H1 (cell line): ENCODE measurements at regions not wholly inside any gene's neighbourhood (a gene's known extent, or its start where the extent isn't known, plus 50 kb on each side); places are given as distances from the start of the nearest gene placed in this dataset.

Source experiments
- CHD2 ChIP-seq: IDR thresholded peaks from 2 replicates; pipeline ENCODE4 v1.6.1; 2012; ENCODE audit warnings: low read length, improper control_type of control experiment
- CREB1 ChIP-seq: IDR thresholded peaks from 2 replicates; pipeline ENCODE4 v1.6.1; 2012; ENCODE audit warnings: inconsistent platforms
- EGR1 ChIP-seq: IDR thresholded peaks from 2 replicates; pipeline ENCODE4 v1.6.1; 2011; ENCODE audit warnings: low read depth, low read length, borderline replicate concordance
- EP300 ChIP-seq, 2 experiments: IDR thresholded peaks; 1 replicate in 1 of 2; 2 replicates in 1 of 2; pipeline ENCODE4 v1.6.1; 2011 to 2012; ENCODE audit warnings: low read depth in 2 of 2, low read length in 2 of 2, mild to moderate bottlenecking in 2 of 2, borderline replicate concordance in 1 of 2, inconsistent platforms in 1 of 2, moderate library complexity in 1 of 2
- FOSL1 ChIP-seq: IDR thresholded peaks from 2 replicates; pipeline ENCODE4 v1.6.1; 2011; ENCODE audit warnings: mild to moderate bottlenecking, low read depth, low read length, moderate library complexity; ENCODE audit not compliant: insufficient read depth
- PHF8 ChIP-seq: fragments of 200-600 bp; sonication (generic); conservative IDR thresholded peaks from 2 replicates; pipeline ENCODE4 v1.7.1; 2012; ENCODE audit warnings: low read depth, mild to moderate bottlenecking, inconsistent platforms, low read length, moderate library complexity
- POLR2A ChIP-seq, 2 experiments: IDR thresholded peaks; 1 replicate in 1 of 2; 2 replicates in 1 of 2; pipeline ENCODE4 v1.6.1; 2011; ENCODE audit warnings: low read depth in 2 of 2, low read length in 2 of 2, mild to moderate bottlenecking in 2 of 2; ENCODE audit errors: control extremely low read depth in 1 of 2
- TAF1 ChIP-seq: IDR thresholded peaks from 2 replicates; pipeline ENCODE4 v1.6.1; 2011; ENCODE audit warnings: mild to moderate bottlenecking, low read depth, low read length
- TEAD4 ChIP-seq: IDR thresholded peaks from 2 replicates; pipeline ENCODE4 v1.6.1; 2012; ENCODE audit warnings: low read depth, low read length, inconsistent platforms, mixed read lengths
- ZNF274 ChIP-seq: IDR thresholded peaks from 2 replicates; pipeline ENCODE4 v1.7.0; 2012; ENCODE audit warnings: low read length, borderline replicate concordance; ENCODE audit errors: extremely low read depth
- TF ChIP-seq, protein P1 (sequence below), 3 experiments: IDR thresholded peaks; 1 replicate in 2 of 3; 2 replicates in 1 of 3; pipeline versions ENCODE4 v1.5.1 to v1.6.1; 2011; ENCODE audit warnings: low read length in 3 of 3, mild to moderate bottlenecking in 3 of 3, inconsistent platforms in 2 of 3, low read depth in 1 of 3, moderate library complexity in 1 of 3; ENCODE audit not compliant: insufficient read depth in 1 of 3; ENCODE audit errors: control extremely low read depth in 1 of 3

DNA sequence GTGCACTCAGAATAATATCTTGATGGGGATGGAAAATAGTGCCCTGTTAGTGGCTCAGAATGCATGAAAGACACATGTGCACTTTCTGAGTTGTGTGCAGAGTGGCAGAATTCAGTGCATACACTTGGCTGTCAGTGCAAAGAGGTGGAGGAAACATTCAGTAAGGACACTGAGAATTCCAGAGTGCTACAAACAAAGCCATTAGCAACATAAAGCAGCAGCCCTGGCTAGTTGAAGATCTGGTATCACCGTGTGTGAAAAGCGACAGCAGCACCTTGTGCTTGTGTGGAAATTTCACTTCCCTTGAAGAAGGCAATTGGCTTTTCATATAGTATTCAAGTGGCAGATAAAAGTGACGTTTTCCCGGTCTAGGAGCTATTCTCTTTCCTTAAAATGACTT, 810.4 kb downstream of the TRIML1 start:
- TF ChIP-seq TEAD4 (no peak), CHD2 (no peak), PHF8 (no peak), POLR2A (IDR thresholded peaks at IDR 0.05; ENCODE audit: control extremely low read depth in 1 of 2, low read depth in 2 of 2, low read length in 2 of 2) (no peak), EGR1 (no peak), TAF1 (no peak), CREB1 (no peak), ZNF274 (no peak), FOSL1 (no peak), EP300 (IDR thresholded peaks at IDR 0.05; ENCODE audit: borderline replicate concordance in 1 of 2, low read depth in 2 of 2, low read length in 2 of 2) (no peak)
- TF ChIP-seq, protein P1, sequence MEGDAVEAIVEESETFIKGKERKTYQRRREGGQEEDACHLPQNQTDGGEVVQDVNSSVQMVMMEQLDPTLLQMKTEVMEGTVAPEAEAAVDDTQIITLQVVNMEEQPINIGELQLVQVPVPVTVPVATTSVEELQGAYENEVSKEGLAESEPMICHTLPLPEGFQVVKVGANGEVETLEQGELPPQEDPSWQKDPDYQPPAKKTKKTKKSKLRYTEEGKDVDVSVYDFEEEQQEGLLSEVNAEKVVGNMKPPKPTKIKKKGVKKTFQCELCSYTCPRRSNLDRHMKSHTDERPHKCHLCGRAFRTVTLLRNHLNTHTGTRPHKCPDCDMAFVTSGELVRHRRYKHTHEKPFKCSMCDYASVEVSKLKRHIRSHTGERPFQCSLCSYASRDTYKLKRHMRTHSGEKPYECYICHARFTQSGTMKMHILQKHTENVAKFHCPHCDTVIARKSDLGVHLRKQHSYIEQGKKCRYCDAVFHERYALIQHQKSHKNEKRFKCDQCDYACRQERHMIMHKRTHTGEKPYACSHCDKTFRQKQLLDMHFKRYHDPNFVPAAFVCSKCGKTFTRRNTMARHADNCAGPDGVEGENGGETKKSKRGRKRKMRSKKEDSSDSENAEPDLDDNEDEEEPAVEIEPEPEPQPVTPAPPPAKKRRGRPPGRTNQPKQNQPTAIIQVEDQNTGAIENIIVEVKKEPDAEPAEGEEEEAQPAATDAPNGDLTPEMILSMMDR (IDR thresholded peaks at IDR 0.05; ENCODE audit: control extremely low read depth in 1 of 3, insufficient read depth in 1 of 3, low read depth in 1 of 3, low read length in 3 of 3), result no peak
